OCI-LY7 (cell line): ENCODE measurements at regions not wholly inside any gene's neighbourhood (a gene's known extent, or its start where the extent isn't known, plus 50 kb on each side); places are given as distances from the start of the nearest gene placed in this dataset.

ENCODE experiments used
- CTCF ChIP-seq: fragments of 200-600 bp; sonication (generic); conservative IDR thresholded peaks from 2 replicates; pipeline ENCODE4 v1.5.1; 2014; ENCODE audit warnings: mild to moderate bottlenecking, antibody characterized with exemption, low read length, moderate library complexity, mixed read lengths
- EZH2phosphoT487 ChIP-seq: fragments of 200-600 bp; sonication (generic); IDR thresholded peaks from 2 replicates; pipeline ENCODE4 v1.6.1; 2018; ENCODE audit warnings: low read depth, borderline replicate concordance, mild to moderate bottlenecking, mixed run types, antibody characterized with exemption, low read length, moderate library complexity, mixed read lengths

GRCh38 chr4:144313370-144313769 lies 172.9 kb upstream of the GYPA start:
- TF ChIP-seq CTCF (no peak), EZH2phosphoT487 (no peak)
